Cardiac muscle cell (in vitro differentiated cells and primary cell): ENCODE measurements at regions not wholly inside any gene's neighbourhood (a gene's known extent, or its start where the extent isn't known, plus 50 kb on each side); places are given as distances from the start of the nearest gene placed in this dataset.

Experiments used
- DNase-seq, 2 donors: peaks; one replicate each; pipeline versions ENCODE4 v3.0.0 to v3.0.0-alpha.2; 2010 to 2017; ENCODE audit warnings: low read depth in 1 of 2, low spot score in 1 of 2
- H3K27ac ChIP-seq: fragments of 200-600 bp; sonication (generic); 2 replicates; pipeline ENCODE4 v1.5.1; 2016
- H3K27me3 ChIP-seq: fragments of 200-600 bp; sonication (generic); 2 replicates; pipeline ENCODE4 v1.6.0; 2016; ENCODE audit warnings: control low read depth
- H3K36me3 ChIP-seq: fragments of 200-600 bp; sonication (generic); 2 replicates; pipeline ENCODE4 v1.5.1; 2016; ENCODE audit warnings: control low read depth
- H3K4me1 ChIP-seq: fragments of 200-600 bp; sonication (generic); 2 replicates; pipeline ENCODE4 v1.8.1; 2017; ENCODE audit warnings: low read depth, mild to moderate bottlenecking, mixed run types
- H3K4me3 ChIP-seq: fragments of 200-600 bp; sonication (generic); 2 replicates; pipeline ENCODE4 v1.5.1; 2016; ENCODE audit warnings: mild to moderate bottlenecking
- H3K9me3 ChIP-seq: fragments of 200-600 bp; sonication (generic); 2 replicates; pipeline ENCODE4 v1.5.1; 2017; ENCODE audit warnings: low read depth, mild to moderate bottlenecking, control low read depth
- CTCF ChIP-seq: IDR thresholded peaks from 2 replicates; pipeline ENCODE4 v1.5.1; 2012; ENCODE audit warnings: low read depth, mild to moderate bottlenecking, low read length

- no peaks in the 10 kb centered on the region for H3K9me3 ChIP-seq
- H3K27ac ChIP-seq, result no peak overlapping the region
- H3K4me3 ChIP-seq, result no peak overlapping the region
- H3K36me3 ChIP-seq, result no peaks in the 10 kb centered on the region
- no peak for TF ChIP-seq CTCF
- H3K27me3 ChIP-seq, result no peaks in the 10 kb centered on the region
- DNase-seq, result no peak
- no peaks in the 10 kb centered on the region for H3K4me1 ChIP-seq
Measured at GRCh38 chr16:88320947-88321634, 61.7 kb upstream of the ZNF469 start.

GRCh38 chr16:88321635-88322499 is 60.9 kb upstream of the ZNF469 start:
- H3K36me3 ChIP-seq, result no peaks in the 10 kb centered on the region
- H3K4me3 ChIP-seq, result no peak overlapping the region
- DNase-seq, result no peak
- H3K4me1 ChIP-seq, result no peaks in the 10 kb centered on the region
- no peak overlapping the region for H3K27ac ChIP-seq
- no peak for TF ChIP-seq CTCF
- H3K9me3 ChIP-seq, result no peaks in the 10 kb centered on the region
- H3K27me3 ChIP-seq, result no peaks in the 10 kb centered on the region

GRCh38 chr16:88322500-88322970 is 60.2 kb upstream of the ZNF469 start:
- H3K4me3 ChIP-seq, result no peak overlapping the region
- TF ChIP-seq CTCF, result no peak
- no peaks in the 10 kb centered on the region for H3K4me1 ChIP-seq
- H3K9me3 ChIP-seq, result no peaks in the 10 kb centered on the region
- H3K27me3 ChIP-seq, result no peaks in the 10 kb centered on the region
- H3K27ac ChIP-seq, result no peak overlapping the region
- DNase-seq, result no peak
- no peaks in the 10 kb centered on the region for H3K36me3 ChIP-seq

- H3K4me1 ChIP-seq, result no peaks in the 10 kb centered on the region
- no peak for DNase-seq
- no peaks in the 10 kb centered on the region for H3K36me3 ChIP-seq
- no peaks in the 10 kb centered on the region for H3K9me3 ChIP-seq
- no peak for TF ChIP-seq CTCF
- H3K27ac ChIP-seq, result no peak overlapping the region
- H3K27me3 ChIP-seq, result no peaks in the 10 kb centered on the region
- no peak overlapping the region for H3K4me3 ChIP-seq
Measured at GRCh38 chr16:88323041-88323440, 59.7 kb upstream of the ZNF469 start.

GRCh38 chr16:88323546-88324330 is 59.0 kb upstream of the ZNF469 start:
- Histone ChIP-seq H3K4me1 (no peaks in the 10 kb centered on the region), H3K36me3 (no peaks in the 10 kb centered on the region), H3K9me3 (no peaks in the 10 kb centered on the region), H3K27me3 (no peaks in the 10 kb centered on the region), H3K4me3 (no peak overlapping the region), H3K27ac (no peak overlapping the region)
- no peak for DNase-seq
- TF ChIP-seq CTCF, result no peak
